MCF 10A (cell line): ENCODE measurements at regions not wholly inside any gene's neighbourhood (a gene's known extent, or its start where the extent isn't known, plus 50 kb on each side); places are given as distances from the start of the nearest gene placed in this dataset.

Experiments used
- BruUV-seq: library from RNA; stranded (reverse); fragments of 400-500 nt; replicated peaks from 2 replicates; lab custom pipeline; 2021; lab: Mats Ljungman, UMichigan
- CTCF ChIA-PET: fragments of 300-600 bp; sonication (Branson Sonifier 250); formaldehyde crosslinking; extraction: SDS; loops from one replicate; lab custom pipeline; 2021; ENCODE audit warnings: antibody characterized with exemption, inconsistent platforms; lab: Yijun Ruan, JAX
- POLR2A ChIA-PET: fragments of 300-600, 350-650 bp; sonication (Branson Sonifier 250); formaldehyde crosslinking; extraction: SDS; loops from one replicate; lab custom pipeline; 2020; ENCODE audit warnings: antibody characterized with exemption, inconsistent platforms; lab: Yijun Ruan, JAX
- DNase-seq: peaks from one replicate; pipeline ENCODE4 v3.0.0-alpha.2; 2018; ENCODE audit not compliant: unreplicated experiment
- H3K27ac Mint-ChIP-seq: one replicate; pipeline ENCODE4 v1.8.0; 2022; ENCODE audit warnings: mild to moderate bottlenecking, low read depth, mixed read lengths; ENCODE audit not compliant: unreplicated experiment
- H3K27me3 Mint-ChIP-seq: one replicate; pipeline ENCODE4 v1.8.0; 2022; ENCODE audit warnings: mixed read lengths; ENCODE audit not compliant: insufficient read depth, unreplicated experiment
- H3K36me3 Mint-ChIP-seq: one replicate; pipeline ENCODE4 v1.8.0; 2022; ENCODE audit warnings: mild to moderate bottlenecking, moderate library complexity, mixed read lengths; ENCODE audit not compliant: insufficient read depth, unreplicated experiment
- H3K4me1 Mint-ChIP-seq: one replicate; pipeline ENCODE4 v1.8.0; 2022; ENCODE audit warnings: mixed read lengths; ENCODE audit not compliant: insufficient read depth, unreplicated experiment
- H3K4me3 Mint-ChIP-seq: one replicate; pipeline ENCODE4 v1.8.0; 2022; ENCODE audit warnings: mild to moderate bottlenecking, moderate library complexity, mixed read lengths; ENCODE audit not compliant: unreplicated experiment
- H3K9me3 Mint-ChIP-seq: one replicate; pipeline ENCODE4 v1.8.0; 2022; ENCODE audit warnings: mixed read lengths; ENCODE audit not compliant: unreplicated experiment
- CTCF ChIP-seq: fragments of 200-600 bp; IDR thresholded peaks from one replicate; pipeline ENCODE4 v1.8.0; 2022; ENCODE audit warnings: antibody characterized with exemption, mild to moderate bottlenecking; ENCODE audit not compliant: unreplicated experiment
- intact Hi-C: fragments of 100-400 bp; cut with micrococcal nuclease; formaldehyde crosslinking; loops from 2 replicates; pipeline ENCODE4 v1.14.1; 2022

GRCh38 chr9:82491604-82492003 lies 503.0 kb downstream of the SPATA31D1 start:
- DNase-seq, result no peak
- Mint-ChIP-seq H3K9me3 (no peaks in the 10 kb centered on the region), H3K4me3 (no peak overlapping the region), H3K27me3 (no peaks in the 10 kb centered on the region), H3K4me1 (peaks cover 22% of the 10 kb centered on the region), H3K27ac (no peak overlapping the region), H3K36me3 (no peaks in the 10 kb centered on the region)
- ChIA-PET CTCF (no interaction called here), POLR2A (interaction anchor here (0.7 kb wide), 1 partner anchor 112 kb away, joined by 3 read pairs; no protein-coding TSS in a partner anchor)
- intact Hi-C loops, result no loop called here
- no TSS peak for BruUV-seq
- no peak for TF ChIP-seq CTCF

DNA sequence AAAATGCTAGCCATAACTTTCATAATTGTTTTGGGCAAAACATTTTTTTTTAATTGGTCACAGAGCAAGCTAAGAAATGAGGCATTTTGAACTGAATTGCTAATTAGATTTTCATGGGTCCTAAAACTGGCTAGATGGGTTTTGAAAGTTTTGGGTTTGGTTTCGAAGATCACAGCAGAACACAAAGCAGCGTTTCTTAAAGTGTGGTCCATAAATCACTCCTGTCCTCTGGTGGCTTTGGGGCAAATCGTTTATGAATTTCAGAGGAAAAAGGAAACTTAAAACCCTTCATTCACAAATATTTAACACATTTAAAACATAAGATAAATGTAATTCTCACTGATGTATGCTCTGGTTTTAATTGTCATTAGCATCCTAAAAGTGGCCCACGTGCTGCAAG lies 503.7 kb downstream of the SPATA31D1 start:
- Mint-ChIP-seq H3K27ac (no peak overlapping the region), H3K9me3 (no peaks in the 10 kb centered on the region), H3K27me3 (no peaks in the 10 kb centered on the region), H3K4me3 (no peak overlapping the region), H3K36me3 (no peaks in the 10 kb centered on the region), H3K4me1 (peaks cover 22% of the 10 kb centered on the region)
- ChIA-PET CTCF (interaction anchor here (0.6 kb wide), 1 partner anchor 474 kb away, joined by 4 read pairs; no protein-coding TSS in a partner anchor), POLR2A (interaction anchor here (0.7 kb wide), 1 partner anchor 111 kb away, joined by 3 read pairs; no protein-coding TSS in a partner anchor)
- intact Hi-C loops, result no loop called here
- no TSS peak for BruUV-seq
- DNase-seq, result no peak
- no peak for TF ChIP-seq CTCF

GRCh38 chr9:82495884-82496777 lies 507.6 kb downstream of the SPATA31D1 start:
- intact Hi-C loops, result no loop called here
- no peaks in the 10 kb centered on the region for H3K4me1 Mint-ChIP-seq
- no peak overlapping the region for H3K4me3 Mint-ChIP-seq
- POLR2A ChIA-PET, result interaction anchor here (0.5 kb wide), 1 partner anchor 672 kb away, joined by 3 read pairs; no protein-coding TSS in a partner anchor
- no peak for TF ChIP-seq CTCF
- H3K27me3 Mint-ChIP-seq, result no peaks in the 10 kb centered on the region
- no peak for DNase-seq
- CTCF ChIA-PET, result interaction anchor here (0.7 kb wide), 1 partner anchor 588 kb away, joined by 3 read pairs; no protein-coding TSS in a partner anchor
- H3K36me3 Mint-ChIP-seq, result no peaks in the 10 kb centered on the region
- no TSS peak for BruUV-seq
- H3K27ac Mint-ChIP-seq, result no peak overlapping the region
- H3K9me3 Mint-ChIP-seq, result no peaks in the 10 kb centered on the region

GRCh38 chr9:82498541-82499317 lies 510.2 kb downstream of the SPATA31D1 start:
- H3K36me3 Mint-ChIP-seq, result no peaks in the 10 kb centered on the region
- DNase-seq, result no peak
- H3K4me1 Mint-ChIP-seq, result no peaks in the 10 kb centered on the region
- TF ChIP-seq CTCF, result no peak
- H3K27ac Mint-ChIP-seq, result no peak overlapping the region
- H3K27me3 Mint-ChIP-seq, result no peaks in the 10 kb centered on the region
- no peaks in the 10 kb centered on the region for H3K9me3 Mint-ChIP-seq
- BruUV-seq, result no TSS peak
- CTCF ChIA-PET, result no interaction called here
- POLR2A ChIA-PET, result interaction anchor here (0.7 kb wide), 1 partner anchor 71 kb away, joined by 3 read pairs; no protein-coding TSS in a partner anchor
- H3K4me3 Mint-ChIP-seq, result no peak overlapping the region
- intact Hi-C loops, result no loop called here
